GM13976 (cell line): ENCODE measurements at regions not wholly inside any gene's neighbourhood (a gene's known extent, or its start where the extent isn't known, plus 50 kb on each side); places are given as distances from the start of the nearest gene placed in this dataset.
"Not testable (repeated sequence)": the region's sequence is repeated elsewhere in the genome, so short reads cannot be mapped to it uniquely, and the experiment has no call there.

Source experiments
- DNase-seq: peaks from one replicate; pipeline ENCODE4 v3.0.0; 2012; ENCODE audit warnings: low spot score
- in situ Hi-C: fragments of 300-500 bp; cut with MboI; formaldehyde crosslinking; loops from one replicate; pipeline ENCODE4 v1.12.0; 2022; ENCODE audit warnings: low sequenced_read_pairs, mixed read lengths, inconsistent platforms; ENCODE audit not compliant: unreplicated experiment
- TF ChIP-seq, protein P1 (sequence below): IDR thresholded peaks from 2 replicates; pipeline ENCODE4 v1.5.1; 2012; ENCODE audit warnings: borderline replicate concordance, mild to moderate bottlenecking; ENCODE audit not compliant: insufficient read depth; ENCODE audit errors: extremely low read depth, missing control alignments, control extremely low read depth

DNA sequence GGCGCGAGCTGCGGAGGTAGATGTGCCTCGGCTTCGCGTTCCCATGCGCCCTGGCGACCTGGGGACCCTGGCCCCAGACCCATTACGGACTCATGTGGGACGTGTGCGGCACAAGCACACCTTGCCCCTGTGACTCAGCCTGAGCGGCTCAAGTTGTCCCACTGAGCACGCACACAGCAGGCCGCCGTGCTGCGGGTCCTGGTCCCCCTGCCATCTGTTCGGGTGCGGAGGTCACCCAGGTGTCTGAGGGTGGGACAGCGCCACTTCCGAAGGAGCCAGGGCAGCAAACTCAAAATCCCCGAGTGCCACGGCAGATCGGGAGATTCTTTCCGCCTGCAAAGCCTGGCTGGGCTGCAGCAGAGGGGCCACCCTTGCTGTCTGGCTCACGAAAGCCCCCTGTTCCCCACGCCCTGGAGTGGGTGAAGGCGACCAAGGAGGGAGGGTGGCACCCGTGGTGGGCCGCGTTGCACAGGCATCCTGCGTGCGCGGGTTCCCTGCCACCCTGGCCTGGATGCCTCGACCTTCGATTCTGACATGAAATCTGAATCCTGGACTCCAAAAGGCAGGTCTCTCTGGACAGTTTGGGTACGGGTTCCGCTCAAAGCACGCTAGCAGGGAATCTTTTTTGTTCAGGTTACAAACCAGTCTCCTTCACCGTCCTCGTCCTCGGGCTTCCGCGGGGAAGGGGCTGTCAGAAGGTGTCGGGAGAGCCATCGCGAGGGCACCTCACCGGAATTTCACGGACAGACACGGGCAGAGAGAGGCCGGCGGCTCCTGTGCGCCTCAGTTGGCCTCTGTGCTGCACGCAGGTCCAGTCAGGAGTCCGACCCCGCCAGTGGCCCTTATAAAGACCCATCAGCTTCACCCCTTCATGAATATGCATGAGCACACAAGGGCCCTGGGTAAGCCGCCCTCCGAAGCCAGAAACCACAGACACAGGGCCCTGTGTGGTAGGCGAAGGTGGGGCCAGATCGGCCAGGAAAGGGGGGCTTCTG is 3926.8 kb upstream of the OR11H1 start:
- DNase-seq, result peak; percentile 6

DNA sequence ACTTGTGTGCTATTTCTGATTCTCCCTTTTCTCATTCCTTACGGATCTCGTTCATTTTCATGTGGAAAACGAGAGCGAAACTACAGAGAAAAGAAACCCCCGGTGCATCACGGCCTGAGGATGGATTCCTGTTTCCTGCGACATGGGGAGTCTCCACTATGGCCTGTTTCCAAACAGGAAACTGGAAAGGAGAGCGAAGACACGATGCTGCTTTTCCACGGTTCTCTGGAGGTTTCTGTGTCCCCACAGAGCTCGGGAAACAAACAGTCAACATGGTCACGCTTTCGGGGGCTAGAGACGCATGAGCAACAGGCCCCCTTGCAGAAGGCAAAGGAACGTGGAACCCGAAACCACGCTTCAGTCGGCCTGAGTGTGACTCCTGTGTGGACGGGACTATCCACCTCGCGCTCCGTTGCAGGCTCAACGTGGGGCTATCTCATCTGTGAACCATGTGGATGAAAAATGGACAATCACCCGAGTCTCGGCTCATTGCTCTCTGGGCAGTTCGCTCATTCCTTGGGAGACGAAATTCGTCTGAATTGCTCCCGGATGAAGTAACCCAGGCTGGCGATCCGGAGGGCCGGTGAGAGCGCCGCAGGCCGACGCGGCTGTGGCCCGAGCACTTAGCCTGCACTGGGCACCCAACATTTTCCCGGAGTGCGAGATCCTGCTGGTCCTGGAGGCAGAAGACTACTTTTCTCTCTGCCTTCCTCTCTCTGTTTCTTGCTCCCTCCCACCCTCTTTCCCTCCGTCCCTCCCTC is 3923.2 kb upstream of the OR11H1 start:
- DNase-seq, in situ Hi-C loops: not testable (repeated sequence)

More for the DNA sequence above, 3926.8 kb upstream of the OR11H1 start:
- in situ Hi-C loops, result not testable (repeated sequence)

DNA sequence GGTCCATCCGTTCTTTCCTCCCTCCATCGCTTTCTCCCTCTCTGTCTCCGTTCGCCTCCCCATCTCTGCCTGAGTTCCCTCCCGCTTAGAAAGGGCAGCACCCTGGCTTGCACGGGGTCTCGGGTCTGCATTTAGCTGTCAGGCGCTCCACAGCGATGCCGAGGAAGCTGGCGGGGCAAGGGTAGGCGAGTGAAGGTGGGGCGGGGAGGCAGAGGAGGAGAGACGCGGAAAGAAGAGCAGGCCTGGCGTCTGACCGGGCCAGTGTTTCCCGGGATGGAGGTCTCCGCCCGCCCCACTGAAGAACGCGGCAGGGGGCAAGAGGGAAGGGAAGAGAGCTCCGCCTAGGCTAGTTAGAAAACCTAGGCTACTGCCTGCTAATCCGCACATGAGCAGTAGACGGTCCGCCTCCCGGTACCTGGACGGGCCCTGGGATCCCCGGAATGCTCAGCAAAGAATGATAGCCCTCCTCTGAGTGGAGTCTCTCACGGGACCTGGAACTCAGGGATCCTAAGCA is 3922.5 kb upstream of the OR11H1 start:
- in situ Hi-C loops, result no loop called here
- DNase-seq, result no peak
- TF ChIP-seq, protein P1, sequence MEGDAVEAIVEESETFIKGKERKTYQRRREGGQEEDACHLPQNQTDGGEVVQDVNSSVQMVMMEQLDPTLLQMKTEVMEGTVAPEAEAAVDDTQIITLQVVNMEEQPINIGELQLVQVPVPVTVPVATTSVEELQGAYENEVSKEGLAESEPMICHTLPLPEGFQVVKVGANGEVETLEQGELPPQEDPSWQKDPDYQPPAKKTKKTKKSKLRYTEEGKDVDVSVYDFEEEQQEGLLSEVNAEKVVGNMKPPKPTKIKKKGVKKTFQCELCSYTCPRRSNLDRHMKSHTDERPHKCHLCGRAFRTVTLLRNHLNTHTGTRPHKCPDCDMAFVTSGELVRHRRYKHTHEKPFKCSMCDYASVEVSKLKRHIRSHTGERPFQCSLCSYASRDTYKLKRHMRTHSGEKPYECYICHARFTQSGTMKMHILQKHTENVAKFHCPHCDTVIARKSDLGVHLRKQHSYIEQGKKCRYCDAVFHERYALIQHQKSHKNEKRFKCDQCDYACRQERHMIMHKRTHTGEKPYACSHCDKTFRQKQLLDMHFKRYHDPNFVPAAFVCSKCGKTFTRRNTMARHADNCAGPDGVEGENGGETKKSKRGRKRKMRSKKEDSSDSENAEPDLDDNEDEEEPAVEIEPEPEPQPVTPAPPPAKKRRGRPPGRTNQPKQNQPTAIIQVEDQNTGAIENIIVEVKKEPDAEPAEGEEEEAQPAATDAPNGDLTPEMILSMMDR, result no peak

DNA sequence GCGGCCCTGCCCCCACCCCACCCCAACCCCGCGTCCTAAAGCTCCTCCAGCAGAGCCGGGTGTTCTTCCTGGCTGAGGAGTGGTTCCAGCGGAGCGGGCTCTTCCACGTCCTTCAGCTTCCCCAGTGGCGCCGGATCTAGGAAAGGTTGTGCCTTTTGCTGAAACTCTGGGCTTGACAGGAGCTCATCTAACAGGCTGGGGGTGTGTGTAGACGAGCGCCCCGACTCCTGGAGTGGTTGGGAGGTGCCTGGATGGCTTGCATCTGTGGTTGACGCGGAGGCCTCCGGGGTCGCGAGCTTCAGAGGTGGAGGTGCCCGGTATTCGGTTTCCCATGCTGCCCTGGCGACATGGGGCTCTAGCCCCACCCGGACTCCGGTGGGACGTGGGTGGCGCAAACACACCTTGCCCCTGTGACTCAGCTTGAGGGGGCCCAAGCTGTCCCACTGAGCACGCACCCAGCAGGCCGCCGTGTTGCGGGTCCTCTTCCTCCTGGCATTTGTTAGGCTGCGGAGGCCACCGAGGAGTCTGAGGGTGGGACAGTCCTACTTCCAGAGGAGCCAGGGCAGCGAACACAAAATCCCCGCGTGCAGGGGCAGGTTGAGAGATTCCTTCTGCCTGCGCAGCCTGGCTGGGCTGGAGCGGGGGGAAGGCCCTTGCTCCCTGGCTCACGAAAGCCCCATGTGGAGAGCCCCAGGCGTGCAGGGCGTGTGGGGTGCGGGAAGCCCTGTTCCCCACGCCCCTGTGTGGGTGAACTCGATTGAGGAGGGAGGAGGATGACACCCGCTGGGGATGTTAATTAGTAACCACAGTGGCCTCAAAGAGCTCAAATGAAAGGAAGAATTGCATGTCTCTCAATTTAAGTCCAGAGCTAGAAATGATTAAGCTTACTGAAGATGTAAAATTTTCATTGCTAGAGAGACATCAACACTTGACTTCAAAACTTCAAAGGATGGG is 3921.7 kb upstream of the OR11H1 start:
- DNase-seq, in situ Hi-C loops: not testable (repeated sequence)

DNA sequence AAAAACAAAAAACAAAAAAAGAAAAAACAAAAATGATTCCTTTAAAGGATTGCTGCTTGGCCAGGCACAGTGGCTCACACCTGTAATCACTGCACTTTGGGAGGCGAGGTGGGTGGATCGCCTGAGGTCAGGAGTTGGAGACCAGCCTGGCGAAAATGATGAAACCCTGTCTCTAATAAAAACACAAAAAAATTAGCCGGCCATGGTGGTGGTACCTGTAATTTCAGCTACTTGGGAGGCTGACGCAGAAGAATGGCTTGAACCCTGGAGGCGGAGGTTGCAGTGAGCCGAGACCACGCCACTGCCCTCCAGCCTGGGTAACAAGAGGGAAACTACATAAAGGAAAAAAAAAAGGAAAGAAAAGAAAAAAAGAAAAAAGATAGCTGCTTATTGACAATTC is 3920.8 kb upstream of the OR11H1 start:
- DNase-seq, in situ Hi-C loops: not testable (repeated sequence)

DNA sequence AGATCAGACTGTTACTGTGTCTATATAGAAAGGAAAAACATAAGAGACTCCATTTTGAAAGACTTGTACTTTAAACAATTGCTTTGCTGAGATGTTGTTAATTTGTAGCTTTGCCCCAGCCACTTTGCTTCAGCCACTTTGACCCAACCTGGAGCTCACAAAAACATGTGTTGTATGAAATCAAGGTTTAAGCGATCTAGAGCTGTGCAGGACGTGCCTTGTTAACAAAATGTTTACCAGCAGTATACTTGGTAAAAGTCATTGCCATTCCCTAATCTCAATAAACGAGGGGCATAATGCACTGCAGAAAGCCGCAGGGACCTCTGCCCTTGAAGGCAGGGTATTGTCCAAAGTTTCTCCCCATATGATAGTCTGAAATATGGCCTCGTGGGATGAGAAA is 3919.5 kb upstream of the OR11H1 start:
- DNase-seq, in situ Hi-C loops: not testable (repeated sequence)

DNA sequence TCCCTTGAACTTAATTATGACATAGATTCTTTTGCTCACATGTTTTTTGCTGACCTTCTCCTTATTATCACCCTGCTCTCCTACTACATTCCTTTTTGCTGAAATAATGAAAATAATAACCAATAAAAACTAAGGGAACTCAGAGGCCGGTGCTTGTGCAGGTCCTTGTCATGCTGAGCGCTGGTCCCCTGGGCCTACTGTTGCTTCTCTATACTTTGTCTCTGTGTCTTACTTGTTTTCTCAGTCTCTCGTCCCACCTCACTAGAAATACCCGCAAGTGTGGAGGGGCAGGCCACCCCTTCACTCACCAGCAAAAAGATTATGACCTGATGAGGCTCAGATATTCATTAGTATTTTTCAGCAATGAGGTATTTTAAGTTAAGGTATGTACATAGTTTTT is 3918.8 kb upstream of the OR11H1 start:
- DNase-seq, in situ Hi-C loops: not testable (repeated sequence)

DNA sequence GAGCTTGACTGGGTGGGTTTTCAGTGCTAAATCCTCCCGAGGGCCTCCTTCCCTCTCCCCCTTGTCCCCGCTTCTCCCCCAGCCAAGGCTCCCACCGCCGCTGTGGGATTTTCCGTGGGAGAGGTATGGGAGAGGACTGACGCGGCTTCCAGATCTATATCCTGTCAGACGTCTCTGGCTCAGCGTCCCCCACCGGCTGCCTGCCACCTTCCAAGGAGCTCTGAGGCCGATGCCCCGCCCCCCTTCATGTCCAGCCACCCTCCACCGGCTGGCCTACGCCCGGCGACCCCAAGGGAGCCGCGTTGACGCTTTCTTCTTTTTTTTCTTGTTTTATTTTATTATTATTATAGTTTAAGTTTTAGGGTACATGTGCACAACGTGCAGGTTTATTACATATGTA is 3916.7 kb upstream of the OR11H1 start:
- DNase-seq, in situ Hi-C loops: not testable (repeated sequence)

DNA sequence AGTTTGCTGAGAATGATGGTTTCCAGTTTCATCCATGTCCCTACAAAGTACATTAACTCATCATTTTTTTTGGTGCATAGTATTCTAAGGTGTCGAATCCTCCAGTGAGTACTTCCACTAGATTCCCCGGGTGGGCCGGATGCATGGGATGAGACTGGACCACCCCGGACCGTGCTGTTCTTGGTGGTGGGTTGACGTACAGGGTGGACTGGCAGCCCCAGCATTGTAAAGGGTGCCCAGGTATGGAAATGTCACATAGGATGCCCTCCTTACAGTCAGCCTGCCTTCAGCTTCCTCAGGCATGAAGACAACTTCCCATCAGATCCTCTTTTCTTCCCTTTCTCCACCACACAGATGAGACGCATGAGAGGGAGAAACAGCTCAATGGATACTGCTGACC is 3916.1 kb upstream of the OR11H1 start:
- DNase-seq, in situ Hi-C loops: not testable (repeated sequence)

DNA sequence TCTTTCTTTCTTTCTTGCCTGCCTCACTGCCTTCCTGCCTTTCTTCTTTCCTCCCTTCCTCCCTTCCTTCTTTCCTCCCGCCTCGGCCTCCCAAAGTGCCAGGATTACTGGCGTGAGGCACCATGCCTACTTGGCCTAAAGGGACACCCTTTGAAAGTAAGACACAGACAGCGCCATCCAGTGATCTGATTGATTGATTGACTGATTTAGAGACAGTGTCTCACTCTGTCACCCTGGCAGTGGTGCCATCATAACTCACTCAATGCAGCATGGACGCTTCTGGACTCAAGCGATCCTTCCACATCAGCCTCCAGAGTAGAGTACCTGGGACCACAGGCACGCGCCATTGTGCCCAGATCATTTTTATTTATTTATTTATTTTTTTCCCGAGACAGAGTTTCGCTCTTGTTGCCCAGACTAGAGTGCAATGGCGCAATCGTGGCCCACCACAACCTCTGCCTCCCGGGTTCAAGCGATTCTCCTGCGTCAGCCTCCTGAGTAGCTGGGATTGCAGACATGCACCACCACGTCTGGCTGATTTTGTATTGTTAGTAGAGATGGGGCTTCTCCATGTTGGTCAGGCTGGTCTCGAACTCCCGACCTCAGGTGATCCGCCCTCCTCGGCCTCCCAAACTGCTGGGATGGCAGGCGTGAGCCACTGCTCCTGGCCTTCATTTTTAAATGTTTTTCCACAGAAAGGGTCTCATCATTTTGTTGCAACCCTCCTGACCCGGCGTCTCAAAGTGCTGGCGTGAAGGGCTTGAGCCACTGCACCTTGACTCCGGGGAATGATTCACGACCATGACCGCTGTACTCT is 3914.7 kb upstream of the OR11H1 start:
- DNase-seq, in situ Hi-C loops: not testable (repeated sequence)
